ENCODE measurements at regions not wholly inside any gene's neighbourhood (a gene's known extent, or its start where the extent isn't known, plus 50 kb on each side); places are given as distances from the start of the nearest gene placed in this dataset.

- TF ChIP-seq POLR2AphosphoS5 (IDR thresholded peaks at IDR 0.05) (no peak), POLR2A (IDR thresholded peaks at IDR 0.05) (no peak), EP300 (IDR thresholded peaks at IDR 0.05) (no peak)
- TF ChIP-seq, protein P1, sequence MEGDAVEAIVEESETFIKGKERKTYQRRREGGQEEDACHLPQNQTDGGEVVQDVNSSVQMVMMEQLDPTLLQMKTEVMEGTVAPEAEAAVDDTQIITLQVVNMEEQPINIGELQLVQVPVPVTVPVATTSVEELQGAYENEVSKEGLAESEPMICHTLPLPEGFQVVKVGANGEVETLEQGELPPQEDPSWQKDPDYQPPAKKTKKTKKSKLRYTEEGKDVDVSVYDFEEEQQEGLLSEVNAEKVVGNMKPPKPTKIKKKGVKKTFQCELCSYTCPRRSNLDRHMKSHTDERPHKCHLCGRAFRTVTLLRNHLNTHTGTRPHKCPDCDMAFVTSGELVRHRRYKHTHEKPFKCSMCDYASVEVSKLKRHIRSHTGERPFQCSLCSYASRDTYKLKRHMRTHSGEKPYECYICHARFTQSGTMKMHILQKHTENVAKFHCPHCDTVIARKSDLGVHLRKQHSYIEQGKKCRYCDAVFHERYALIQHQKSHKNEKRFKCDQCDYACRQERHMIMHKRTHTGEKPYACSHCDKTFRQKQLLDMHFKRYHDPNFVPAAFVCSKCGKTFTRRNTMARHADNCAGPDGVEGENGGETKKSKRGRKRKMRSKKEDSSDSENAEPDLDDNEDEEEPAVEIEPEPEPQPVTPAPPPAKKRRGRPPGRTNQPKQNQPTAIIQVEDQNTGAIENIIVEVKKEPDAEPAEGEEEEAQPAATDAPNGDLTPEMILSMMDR (IDR thresholded peaks at IDR 0.05), result no peak
These were observed 537.8 kb upstream of the ROBO2 start for GRCh38 chr3:76502076-76502475.

All from stomach (tissue), 4 donors.